HepG2 (cell line): ENCODE measurements at regions not wholly inside any gene's neighbourhood (a gene's known extent, or its start where the extent isn't known, plus 50 kb on each side); places are given as distances from the start of the nearest gene placed in this dataset.

Experiments used
- ATAC-seq: fragments of 200-7000 bp; cut with Tn5 transposase; 3 replicates; pipeline ENCODE4 v1.9.1; 2020; ENCODE audit warnings: mild to moderate bottlenecking, moderate library complexity
- BruUV-seq: library from RNA; stranded (reverse); fragments of 400-500 nt; replicated peaks from 2 replicates; lab custom pipeline; 2021; lab: Mats Ljungman, UMichigan
- CTCF ChIA-PET: fragments of 300-600 bp; formaldehyde crosslinking; extraction: SDS; loops from one replicate; lab custom pipeline; 2021; ENCODE audit warnings: low total read pairs, inconsistent platforms, low intra/inter-chr PET ratio; lab: Yijun Ruan, JAX
- POLR2A ChIA-PET: fragments of 350-600 bp; sonication (Branson Sonifier 250); formaldehyde crosslinking; loops from one replicate; lab custom pipeline; 2020; ENCODE audit warnings: antibody characterized with exemption, inconsistent platforms; lab: Yijun Ruan, JAX
- DNase-seq: peaks from one replicate; pipeline ENCODE4 v3.0.0-alpha.2; 2015; ENCODE audit warnings: low spot score
- FAIRE-seq: peaks from 3 replicates; lab custom pipeline; 2011; peaks lifted over from hg19 to GRCh38; lab: Jason Lieb, UNC
- H2AFZ ChIP-seq: one replicate; pipeline ENCODE4 v1.6.1; 2011; ENCODE audit warnings: low read length, inconsistent platforms
- H3K27ac ChIP-seq: fragments of 300-600 bp; 3 replicates; pipeline ENCODE4 v1.8.0; 2011; ENCODE audit warnings: mixed run types, mild to moderate bottlenecking, mixed read lengths, low read length, inconsistent platforms; ENCODE audit not compliant: insufficient read depth; ENCODE audit errors: extremely low read length
- H3K27me3 ChIP-seq, 2 experiments: fragments of 200-600 bp in 1 of 2; 2 replicates in 1 of 2; 3 replicates in 1 of 2; pipeline versions ENCODE4 v1.6.0 to v1.8.0; 2011; ENCODE audit warnings: low read length in 2 of 2, mild to moderate bottlenecking in 2 of 2, moderate library complexity in 2 of 2, inconsistent platforms in 1 of 2; ENCODE audit not compliant: insufficient read depth in 2 of 2, control insufficient read depth in 1 of 2
- H3K36me3 ChIP-seq, 2 experiments: fragments of 200-600 bp in 1 of 2; replicated peaks in 1 of 2; 2 replicates in 1 of 2; 3 replicates in 1 of 2; pipeline versions ENCODE4 v1.5.1 to v1.8.0; 2011; ENCODE audit warnings: low read length in 2 of 2, inconsistent platforms in 1 of 2; ENCODE audit not compliant: insufficient read depth in 2 of 2, control insufficient read depth in 1 of 2
- H3K4me1 ChIP-seq: 2 replicates; pipeline ENCODE4 v1.5.1; 2012; ENCODE audit warnings: low read length, inconsistent platforms; ENCODE audit not compliant: insufficient read depth
- H3K4me2 ChIP-seq: 2 replicates; pipeline ENCODE4 v1.6.0; 2011; ENCODE audit warnings: low read depth, low read length, inconsistent platforms
- H3K4me3 ChIP-seq, 3 experiments: fragments of 200-600 bp in 1 of 3; sonication (generic), shearing (Covaris generic) in 1 of 3; replicated peaks in 1 of 3; 2 replicates each; pipeline ENCODE4 v1.5.1; 2011 to 2016; ENCODE audit warnings: low read length in 3 of 3, inconsistent platforms in 2 of 3, low read depth in 2 of 3, mild to moderate bottlenecking in 2 of 3, control low read depth in 1 of 3, mixed read lengths in 1 of 3; ENCODE audit not compliant: insufficient read depth in 1 of 3
- H3K79me2 ChIP-seq: one replicate; pipeline ENCODE4 v1.6.1; 2011; ENCODE audit warnings: low read length, inconsistent platforms; ENCODE audit not compliant: insufficient read depth
- H3K9ac ChIP-seq: 2 replicates; pipeline ENCODE4 v1.6.0; 2011; ENCODE audit warnings: mild to moderate bottlenecking, low read depth, low read length, inconsistent platforms; ENCODE audit not compliant: insufficient read depth
- H3K9me3 ChIP-seq: 2 replicates; pipeline ENCODE4 v1.5.1; 2012; ENCODE audit warnings: mild to moderate bottlenecking, low read length
- H4K20me1 ChIP-seq: 2 replicates; pipeline ENCODE4 v1.6.0; 2011; ENCODE audit warnings: inconsistent platforms, mild to moderate bottlenecking, low read length, moderate library complexity; ENCODE audit not compliant: insufficient read depth
- FOXP1 ChIP-seq, 2 experiments: fragments of 450-650 bp in 1 of 2; IDR thresholded peaks; 2 replicates each; pipeline ENCODE4 v1.6.1; 2017 to 2018; ENCODE audit warnings: antibody characterized with exemption in 1 of 2
- HNF1A ChIP-seq, 2 experiments: sonication (generic) in 1 of 2; formaldehyde crosslinking in 1 of 2; IDR thresholded peaks; 2 replicates each; pipeline versions ENCODE4 v1.4.0 to v1.6.1; 2016 to 2020; ENCODE audit warnings: borderline replicate concordance in 1 of 2, low read depth in 1 of 2, mild to moderate bottlenecking in 1 of 2, missing genetic modification reagents in 1 of 2
- HNF1B ChIP-seq: sonication (generic); formaldehyde crosslinking; IDR thresholded peaks from 2 replicates; pipeline ENCODE4 v1.5.1; 2020; ENCODE audit warnings: mild to moderate bottlenecking, moderate library complexity, missing genetic modification reagents
- RBM39 ChIP-seq: fragments of 200-400 bp; formaldehyde crosslinking; IDR thresholded peaks from one replicate; pipeline ENCODE4 v1.6.1; 2018; ENCODE audit warnings: antibody characterized with exemption, mild to moderate bottlenecking, low read depth, low read length; ENCODE audit not compliant: poor library complexity, severe bottlenecking
- ZHX2 ChIP-seq, 2 experiments: sonication (generic) in 1 of 2; formaldehyde crosslinking in 1 of 2; IDR thresholded peaks; 2 replicates each; pipeline versions ENCODE4 v1.6.1 to v1.9.0; 2014 to 2022; ENCODE audit warnings: antibody characterized with exemption in 1 of 2, borderline replicate concordance in 1 of 2, inconsistent platforms in 1 of 2, low read depth in 1 of 2, missing genetic modification reagents in 1 of 2
- ZNF280B ChIP-seq: sonication (generic); formaldehyde crosslinking; IDR thresholded peaks from 2 replicates; pipeline ENCODE4 v1.5.0; 2020; ENCODE audit warnings: missing genetic modification reagents, mild to moderate bottlenecking, borderline replicate concordance
- ZNF614 ChIP-seq: IDR thresholded peaks from 2 replicates; pipeline ENCODE4 v1.6.1; 2018; ENCODE audit warnings: missing biosample characterization, missing genetic modification reagents, inconsistent platforms, borderline replicate concordance
- WGBS: methylation state at CpG from one replicate; pipeline ENCODE4 v1.1.6; 2017; ENCODE audit warnings: low lambda C conversion rate; 5-methylcytosine and 5-hydroxymethylcytosine counted together
- in situ Hi-C: cut with HindIII; loops from 2 replicates; pipeline ENCODE4 v1.10.0; 2017; ENCODE audit warnings: low pct_unique_long_range_greater_than_20kb; ENCODE audit not compliant: extremely low pct_ligation_motif_present
- intact Hi-C: fragments of 100-400 bp; cut with micrococcal nuclease; formaldehyde crosslinking; loops from one replicate; pipeline ENCODE4 v1.10.0; 2022; ENCODE audit not compliant: unreplicated experiment

- TF ChIP-seq HNF1A (IDR thresholded peaks at IDR 0.05; ENCODE audit: low read depth) (peak; percentile 73; the same call in 1 of the 2 replicates), HNF1A (CRISPR knock-in tag; IDR thresholded peaks at IDR 0.05; ENCODE audit: borderline replicate concordance) (no peak), HNF1B (0 out of 2 replicates have a peak, but pooled peaks have one; percentile 49), FOXP1 (IDR thresholded peaks at IDR 0.05) (no peak), FOXP1 (CRISPR knock-in tag; IDR thresholded peaks at IDR 0.05) (peak; percentile 71; the same call in 1 of the 2 replicates)
These were observed 214.0 kb upstream of the TMEM72 start (continued) for GRCh38 chr10:44697116-44697515.

- POLR2A ChIA-PET: no interaction called here
- H3K27ac ChIP-seq: no peak overlapping the region
- CTCF ChIA-PET: no interaction called here
- peaks cover 2% of the 10 kb centered on the region for H3K4me1 ChIP-seq
- H3K27me3 ChIP-seq: no peaks in the 10 kb centered on the region
- in situ Hi-C loops (no loop called here), intact Hi-C loops (no loop called here)
- DNase-seq (no peak), FAIRE-seq (no peak), ATAC-seq (no peak)
- no peaks in the 10 kb centered on the region for H3K79me2 ChIP-seq
- no TSS peak for BruUV-seq
- no peak overlapping the region for H3K4me3 ChIP-seq
- no peaks in the 10 kb centered on the region for H4K20me1 ChIP-seq
- H3K36me3 ChIP-seq: no peaks in the 10 kb centered on the region
- 3% methylated on average over 1 of the region's 1 CpG for WGBS
- H3K9me3 ChIP-seq: no peaks in the 10 kb centered on the region
- H3K4me2 ChIP-seq: no peak overlapping the region
- no peak overlapping the region for H3K9ac ChIP-seq
- no peak overlapping the region for H2AFZ ChIP-seq
- TF ChIP-seq ZHX2 (IDR thresholded peaks at IDR 0.05; ENCODE audit: low read depth) (no peak), ZHX2 (CRISPR knock-in tag; IDR thresholded peaks at IDR 0.05; ENCODE audit: borderline replicate concordance) (no peak), ZNF614 (CRISPR knock-in tag) (no peak), ZNF280B (CRISPR knock-in tag) (no peak), RBM39 (no peak)
These were observed 208.6 kb upstream of the TMEM72 start for GRCh38 chr10:44702531-44702930.
